ENCODE measurements at regions not wholly inside any gene's neighbourhood (a gene's known extent, or its start where the extent isn't known, plus 50 kb on each side); places are given as distances from the start of the nearest gene placed in this dataset.

DNA sequence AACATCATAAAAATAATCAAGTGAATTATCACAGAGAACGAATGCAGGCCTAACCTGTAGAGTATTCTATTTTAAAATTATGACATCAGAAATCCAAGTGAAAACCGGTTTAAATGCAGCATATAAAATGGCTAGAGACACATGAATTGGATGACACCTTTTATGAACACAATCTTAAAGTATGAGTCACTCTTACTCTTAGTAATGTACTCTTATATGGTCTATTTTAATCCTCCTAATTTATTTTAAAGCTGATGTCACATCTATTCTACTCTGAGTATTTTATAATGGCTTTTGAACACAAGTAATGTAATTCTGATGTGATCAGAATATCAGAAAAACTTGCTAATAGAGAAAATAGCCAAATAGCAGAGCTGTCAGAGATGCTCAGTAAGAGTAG is 161.4 kb upstream of the RADX start:
- Histone ChIP-seq H4K20me1 (ENCODE audit: insufficient read depth) (no peaks in the 10 kb centered on the region), H3K9ac (ENCODE audit: low read length) (no peak overlapping the region), H3K9me3 (ENCODE audit: control insufficient read depth in 1 of 2, insufficient read depth in 1 of 2, low read depth in 1 of 2, low read length in 2 of 2) (no peaks in the 10 kb centered on the region), H3K4me2 (ENCODE audit: low read length) (no peak overlapping the region), H2AFZ (ENCODE audit: low read depth, low read length, poor library complexity, severe bottlenecking) (no peak overlapping the region), H3K4me1 (ENCODE audit: control insufficient read depth in 1 of 2, insufficient read depth in 2 of 2, low read length in 2 of 2) (no peaks in the 10 kb centered on the region), H3K79me2 (ENCODE audit: insufficient read depth, low read length) (no peaks in the 10 kb centered on the region), H3K27ac (ENCODE audit: low read depth, low read length) (no peak overlapping the region), H3K9me2 (ENCODE audit: insufficient read depth) (no peaks in the 10 kb centered on the region), H3K27me3 (ENCODE audit: insufficient read depth, low read length) (no peaks in the 10 kb centered on the region), H3K36me3 (ENCODE audit: control insufficient read depth in 1 of 2, insufficient read depth in 2 of 2, low read length in 2 of 2) (no peaks in the 10 kb centered on the region), H3K4me3 (replicated peaks in 1 of 2; ENCODE audit: low read depth in 1 of 2, low read length in 2 of 2) (no peak overlapping the region)
- BruUV-seq (replicated peaks), result no TSS peak
- ChIA-PET POLR2A (no interaction called here), CTCF (no interaction called here), RAD21 (ENCODE audit: low non-redundant PET in 1 of 2, low total read pairs in 2 of 2, uncharacterized antibody in 2 of 2, unreplicated experiment in 2 of 2) (no interaction called here)
- ATAC-seq (no peak), DNase-seq (ENCODE audit: low read depth, low spot score) (no peak)
- TF ChIP-seq EZH2phosphoT487 (IDR thresholded peaks at IDR 0.05; ENCODE audit: borderline replicate concordance) (no peak), CEBPB (IDR thresholded peaks at IDR 0.05; ENCODE audit: low read depth) (no peak), TCF7L2 (IDR thresholded peaks at IDR 0.05; ENCODE audit: borderline replicate concordance, extremely low read depth, insufficient read depth, insufficient read length) (no peak), JUND (IDR thresholded peaks at IDR 0.05) (no peak), SRF (IDR thresholded peaks at IDR 0.05; ENCODE audit: low read depth) (no peak), EGR1 (IDR thresholded peaks at IDR 0.05; ENCODE audit: low read depth) (no peak), EZH2 (IDR thresholded peaks at IDR 0.05) (no peak), ZFX (IDR thresholded peaks at IDR 0.05) (no peak), SP1 (IDR thresholded peaks at IDR 0.05; ENCODE audit: low read depth) (no peak), ZNF274 (IDR thresholded peaks at IDR 0.05; ENCODE audit: low read depth, low read length) (no peak), POLR2A (IDR thresholded peaks at IDR 0.05; ENCODE audit: borderline replicate concordance, extremely low read depth, insufficient read depth, insufficient read length) (no peak), YY1 (IDR thresholded peaks at IDR 0.05; ENCODE audit: extremely low read depth, insufficient replicate concordance, low read depth, low read length) (no peak)
- TF ChIP-seq, protein P1, sequence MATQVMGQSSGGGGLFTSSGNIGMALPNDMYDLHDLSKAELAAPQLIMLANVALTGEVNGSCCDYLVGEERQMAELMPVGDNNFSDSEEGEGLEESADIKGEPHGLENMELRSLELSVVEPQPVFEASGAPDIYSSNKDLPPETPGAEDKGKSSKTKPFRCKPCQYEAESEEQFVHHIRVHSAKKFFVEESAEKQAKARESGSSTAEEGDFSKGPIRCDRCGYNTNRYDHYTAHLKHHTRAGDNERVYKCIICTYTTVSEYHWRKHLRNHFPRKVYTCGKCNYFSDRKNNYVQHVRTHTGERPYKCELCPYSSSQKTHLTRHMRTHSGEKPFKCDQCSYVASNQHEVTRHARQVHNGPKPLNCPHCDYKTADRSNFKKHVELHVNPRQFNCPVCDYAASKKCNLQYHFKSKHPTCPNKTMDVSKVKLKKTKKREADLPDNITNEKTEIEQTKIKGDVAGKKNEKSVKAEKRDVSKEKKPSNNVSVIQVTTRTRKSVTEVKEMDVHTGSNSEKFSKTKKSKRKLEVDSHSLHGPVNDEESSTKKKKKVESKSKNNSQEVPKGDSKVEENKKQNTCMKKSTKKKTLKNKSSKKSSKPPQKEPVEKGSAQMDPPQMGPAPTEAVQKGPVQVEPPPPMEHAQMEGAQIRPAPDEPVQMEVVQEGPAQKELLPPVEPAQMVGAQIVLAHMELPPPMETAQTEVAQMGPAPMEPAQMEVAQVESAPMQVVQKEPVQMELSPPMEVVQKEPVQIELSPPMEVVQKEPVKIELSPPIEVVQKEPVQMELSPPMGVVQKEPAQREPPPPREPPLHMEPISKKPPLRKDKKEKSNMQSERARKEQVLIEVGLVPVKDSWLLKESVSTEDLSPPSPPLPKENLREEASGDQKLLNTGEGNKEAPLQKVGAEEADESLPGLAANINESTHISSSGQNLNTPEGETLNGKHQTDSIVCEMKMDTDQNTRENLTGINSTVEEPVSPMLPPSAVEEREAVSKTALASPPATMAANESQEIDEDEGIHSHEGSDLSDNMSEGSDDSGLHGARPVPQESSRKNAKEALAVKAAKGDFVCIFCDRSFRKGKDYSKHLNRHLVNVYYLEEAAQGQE (IDR thresholded peaks at IDR 0.05; ENCODE audit: low read depth), result no peak
- TF ChIP-seq, protein P2, sequence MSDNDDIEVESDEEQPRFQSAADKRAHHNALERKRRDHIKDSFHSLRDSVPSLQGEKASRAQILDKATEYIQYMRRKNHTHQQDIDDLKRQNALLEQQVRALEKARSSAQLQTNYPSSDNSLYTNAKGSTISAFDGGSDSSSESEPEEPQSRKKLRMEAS (IDR thresholded peaks at IDR 0.05), result no peak
- intact Hi-C loops (cut with micrococcal nuclease), result no loop called here
